GM21786 (cell line): ENCODE measurements at regions not wholly inside any gene's neighbourhood (a gene's known extent, or its start where the extent isn't known, plus 50 kb on each side); places are given as distances from the start of the nearest gene placed in this dataset.
"Not testable (repeated sequence)": the region's sequence is repeated elsewhere in the genome, so short reads cannot be mapped to it uniquely, and the experiment has no call there.

Experiments
- ATAC-seq: cut with Tn5 transposase; IDR thresholded peaks from one replicate; pipeline ENCODE4 v1.9.1; 2021; ENCODE audit not compliant: unreplicated experiment

DNA sequence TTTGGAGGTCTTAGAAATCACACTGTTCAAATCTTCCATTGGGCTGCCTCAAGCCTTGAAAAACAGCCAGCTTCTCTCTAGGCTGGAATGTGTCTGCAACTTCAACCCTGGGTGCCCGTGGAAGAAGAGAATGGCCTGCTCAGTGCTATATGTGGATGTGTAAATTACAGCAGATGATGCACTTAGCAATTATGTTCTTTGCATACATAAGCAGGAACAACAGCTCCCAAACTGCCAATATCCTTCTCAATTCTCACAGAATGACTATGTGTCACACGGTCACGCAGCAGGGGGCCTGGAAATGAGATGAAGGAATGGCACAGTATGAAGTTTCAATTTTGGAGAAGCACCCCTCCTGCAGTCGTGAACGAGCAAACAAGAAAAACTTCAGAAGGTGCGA is 175.2 kb upstream of the SMARCA2 start:
- ATAC-seq: no peak

GRCh38 chr9:1845425-1845824 is 169.7 kb upstream of the SMARCA2 start:
- no peak for ATAC-seq

GRCh38 chr9:1855726-1856125 is 159.4 kb upstream of the SMARCA2 start:
- no peak for ATAC-seq

DNA sequence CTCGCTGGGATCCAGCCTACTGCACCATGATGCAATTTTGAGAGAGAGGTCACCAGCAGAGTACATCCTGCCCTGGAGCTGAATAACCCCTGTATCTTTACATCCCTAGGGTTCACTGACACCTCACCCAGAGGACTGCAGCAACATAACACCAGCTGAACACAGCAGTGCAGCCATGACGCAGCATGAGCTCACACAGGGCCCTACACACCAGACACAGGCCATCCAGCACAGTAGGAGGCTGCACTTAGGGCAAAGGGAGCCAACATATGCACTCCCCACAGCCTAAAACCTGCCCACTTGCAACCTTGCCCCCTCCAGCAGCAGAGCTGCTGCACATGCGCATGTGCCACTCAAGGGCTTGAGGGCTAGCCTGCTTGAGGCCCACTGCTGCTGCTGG is 157.3 kb upstream of the SMARCA2 start:
- no peak for ATAC-seq

- peak; percentile 69 for ATAC-seq
Measured at GRCh38 chr9:1869843-1870242, 145.3 kb upstream of the SMARCA2 start.

DNA sequence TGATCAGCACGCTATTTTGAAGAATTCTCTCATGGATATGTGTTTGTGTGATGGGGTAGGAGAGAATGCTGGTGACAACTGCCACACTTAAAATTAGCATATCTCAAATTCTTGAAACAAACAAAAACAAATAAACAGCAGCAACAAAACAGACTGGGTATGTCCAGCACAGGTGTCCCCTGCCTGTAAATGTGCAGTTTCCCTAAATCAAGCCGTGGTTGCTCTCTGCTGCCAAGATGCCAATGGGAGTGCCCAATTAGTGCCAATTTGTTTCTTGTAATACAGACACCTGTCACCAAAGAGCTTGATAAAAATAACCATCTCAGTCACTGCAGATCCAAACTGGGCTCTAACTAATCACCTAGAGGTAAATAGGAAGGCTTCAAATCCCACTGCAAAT is 144.2 kb upstream of the SMARCA2 start:
- ATAC-seq: no peak

GRCh38 chr9:1871626-1872419 is 143.3 kb upstream of the SMARCA2 start:
- ATAC-seq: no peak

DNA sequence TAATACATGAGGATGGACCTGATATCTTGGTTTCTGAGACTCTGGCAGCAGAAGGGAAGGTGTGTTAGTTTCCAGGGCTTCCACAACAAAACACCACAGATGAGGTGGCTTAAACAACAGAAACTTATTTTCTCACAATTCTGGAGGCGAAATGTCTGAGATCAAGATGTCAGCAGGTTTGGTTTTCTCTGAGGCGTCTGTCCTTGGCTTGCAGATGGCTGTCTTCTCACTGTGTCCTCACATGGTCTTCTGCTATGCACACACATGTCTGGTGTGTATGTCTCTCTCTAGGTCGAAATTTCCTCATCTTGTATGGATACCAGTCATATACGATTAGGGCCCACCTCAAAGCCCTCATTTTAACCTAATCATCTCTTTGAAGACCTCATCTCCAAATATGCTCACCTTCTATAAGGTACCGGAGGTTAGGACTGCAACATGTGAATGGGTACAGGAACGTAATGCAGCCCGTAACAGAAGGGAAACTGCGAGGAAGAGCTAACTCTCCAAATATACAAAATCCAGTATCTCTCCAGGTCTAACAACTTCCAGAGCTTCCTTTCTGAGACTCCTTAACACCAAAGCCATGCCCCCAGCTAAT is 139.8 kb upstream of the SMARCA2 start:
- ATAC-seq: no peak

DNA sequence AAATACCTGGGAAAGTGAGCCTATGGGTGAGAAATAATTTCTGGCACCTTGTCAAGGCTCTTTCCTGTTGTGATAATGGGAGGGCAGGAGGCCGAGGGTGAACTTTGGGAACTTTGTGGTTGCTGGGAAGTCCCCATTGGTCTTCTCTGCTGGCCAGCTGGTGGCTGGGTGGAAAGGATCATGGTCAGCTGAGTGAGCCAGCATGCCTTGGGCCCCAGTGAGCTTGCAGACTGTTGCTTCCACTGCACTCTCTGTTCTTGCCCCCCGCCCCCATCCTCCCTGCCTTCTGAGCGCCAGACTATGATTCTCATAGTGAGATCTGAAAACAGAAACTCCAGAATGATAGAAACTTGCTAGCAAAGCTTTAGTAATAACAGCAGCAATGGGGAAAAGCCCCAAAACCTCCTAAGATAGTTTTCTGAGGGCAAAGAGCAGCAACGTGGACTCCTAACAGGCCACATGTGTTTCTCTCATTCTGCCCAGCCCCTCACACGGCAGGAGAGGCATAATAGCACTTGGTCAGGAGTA is 139.2 kb upstream of the SMARCA2 start:
- ATAC-seq: peak; percentile 61

DNA sequence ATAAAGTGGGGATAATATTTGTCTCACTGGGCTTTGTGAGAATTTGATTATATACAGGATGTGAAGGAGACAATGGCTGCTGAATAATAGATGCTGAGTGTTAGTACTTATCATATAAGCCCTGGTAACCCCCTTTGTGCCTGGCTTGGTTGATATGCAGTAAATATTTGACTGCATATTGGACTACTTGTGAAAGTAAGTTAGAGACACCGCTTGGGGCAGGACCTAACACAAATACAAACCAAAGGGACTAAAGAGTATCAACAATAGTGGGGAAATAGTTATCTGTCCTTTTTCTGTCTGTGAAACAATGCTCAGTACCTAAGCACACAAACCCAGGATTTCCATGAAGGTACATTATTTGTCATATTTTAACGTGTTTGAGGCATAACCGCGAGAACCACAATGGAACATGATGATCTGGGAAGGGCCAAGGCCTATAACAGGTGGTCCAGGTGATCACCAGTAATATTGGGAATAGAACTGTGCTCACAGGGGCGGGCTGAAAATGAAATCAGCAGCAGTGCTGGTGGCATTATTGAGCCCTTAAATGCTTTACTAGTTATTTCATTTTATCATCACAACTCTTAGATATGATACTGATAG is 138.2 kb upstream of the SMARCA2 start:
- no peak for ATAC-seq

GRCh38 chr9:1877951-1878350 is 137.2 kb upstream of the SMARCA2 start:
- ATAC-seq: no peak

- ATAC-seq: no peak
Measured at GRCh38 chr9:1878811-1879210, 136.3 kb upstream of the SMARCA2 start.

DNA sequence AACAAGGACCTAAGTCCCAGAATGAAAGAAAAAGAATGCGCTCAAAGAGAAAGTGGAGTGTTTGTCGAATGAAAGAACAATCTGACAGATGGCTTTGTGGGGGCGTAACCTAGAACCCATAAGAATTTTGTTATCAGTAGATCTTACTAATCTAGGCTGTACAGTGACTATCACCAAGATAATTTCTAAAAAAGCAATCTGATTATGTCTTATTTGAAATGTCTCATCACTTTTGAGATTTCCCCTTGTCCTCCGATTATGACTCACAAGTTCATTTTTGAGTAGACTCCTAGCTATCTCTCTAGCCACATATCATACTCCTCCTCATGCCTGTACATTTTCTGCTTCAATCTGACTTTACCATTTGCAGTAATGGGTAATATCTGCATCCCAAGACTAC is 135.6 kb upstream of the SMARCA2 start:
- ATAC-seq: peak; percentile 28

DNA sequence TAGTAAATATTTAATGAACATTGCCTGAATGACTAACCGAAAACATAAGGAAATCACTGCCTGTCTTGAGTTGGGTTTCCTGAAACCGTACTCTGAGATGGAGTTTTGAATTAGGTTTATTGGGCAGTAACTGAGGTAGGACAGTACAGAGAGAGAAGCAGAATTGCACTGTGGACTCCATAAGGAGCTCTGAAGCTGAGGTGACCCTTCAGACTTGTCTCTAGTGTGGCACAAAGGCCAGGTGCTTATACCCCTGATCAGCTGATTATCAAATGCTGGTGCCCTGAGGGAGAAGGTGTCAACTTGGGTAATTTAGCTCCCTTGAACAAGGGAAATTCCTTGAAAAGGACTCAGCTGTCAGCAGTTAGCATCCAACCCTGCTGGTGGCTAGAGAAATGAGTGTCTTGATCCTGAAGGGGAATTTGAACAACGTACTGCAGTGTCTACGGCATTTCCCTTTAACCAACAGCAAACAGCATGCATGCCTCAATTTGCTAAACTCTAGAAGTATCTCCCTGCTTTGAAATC is 135.0 kb upstream of the SMARCA2 start:
- ATAC-seq: no peak

DNA sequence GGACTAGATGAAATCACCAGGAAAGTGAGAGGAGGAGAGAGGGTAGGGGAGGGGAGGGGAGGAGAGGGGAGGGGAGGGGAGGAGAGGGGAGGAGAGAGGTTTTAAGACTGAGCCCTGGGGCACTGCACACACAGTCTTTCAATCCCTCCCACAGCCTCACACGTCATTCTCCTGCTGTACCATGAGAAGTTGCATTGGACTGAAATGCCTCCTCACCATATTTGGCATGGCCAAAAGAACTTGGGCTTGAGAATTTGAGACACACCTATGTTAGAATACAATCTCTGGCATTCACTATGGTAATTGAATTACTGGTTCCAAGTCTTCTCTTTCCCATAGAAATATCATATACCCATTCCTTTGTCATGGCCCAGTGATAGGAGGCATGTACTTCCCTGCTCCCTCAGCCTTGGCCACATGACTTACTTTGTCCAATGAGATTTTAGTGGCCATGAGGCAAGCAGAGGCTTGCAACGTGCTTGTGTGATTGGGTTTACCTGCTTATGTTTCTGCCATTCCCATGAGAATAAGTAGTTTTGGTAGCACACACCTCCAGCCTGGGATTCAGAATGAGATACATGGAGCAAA is 133.3 kb upstream of the SMARCA2 start:
- ATAC-seq: no peak

DNA sequence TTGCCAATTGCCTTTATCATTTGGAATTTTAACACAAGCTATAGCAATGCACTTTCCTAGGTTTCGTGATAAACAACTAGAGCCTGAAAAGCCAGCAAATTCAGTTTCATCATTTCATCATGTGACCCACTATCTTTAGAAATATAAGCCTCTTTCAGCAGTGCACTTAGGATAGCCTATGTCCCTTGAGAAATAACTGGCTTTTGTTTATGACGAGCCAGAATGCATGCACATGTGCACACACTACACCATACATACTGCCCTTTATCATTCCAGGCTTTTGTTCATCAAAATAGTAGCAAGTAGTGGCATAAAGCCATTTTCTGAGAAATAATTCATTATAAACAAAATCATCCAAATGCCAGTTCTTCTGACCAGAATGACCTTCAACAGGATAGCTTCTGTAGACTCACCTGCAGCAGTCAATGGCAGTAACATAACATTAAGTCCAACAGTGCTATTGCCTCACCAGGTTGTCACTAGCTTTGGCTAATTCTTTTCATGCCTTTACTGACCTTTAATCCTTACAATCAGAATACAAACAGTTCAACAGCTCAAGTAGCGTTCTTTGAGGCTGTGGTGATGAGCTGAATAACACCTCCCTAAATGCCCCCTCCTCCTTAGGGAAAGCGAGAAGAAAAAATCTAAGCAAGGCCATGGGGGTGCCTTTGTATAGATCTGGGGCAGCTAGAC is 132.3 kb upstream of the SMARCA2 start:
- no peak for ATAC-seq

GRCh38 chr9:1890201-1890600 is 124.9 kb upstream of the SMARCA2 start:
- ATAC-seq: no peak

DNA sequence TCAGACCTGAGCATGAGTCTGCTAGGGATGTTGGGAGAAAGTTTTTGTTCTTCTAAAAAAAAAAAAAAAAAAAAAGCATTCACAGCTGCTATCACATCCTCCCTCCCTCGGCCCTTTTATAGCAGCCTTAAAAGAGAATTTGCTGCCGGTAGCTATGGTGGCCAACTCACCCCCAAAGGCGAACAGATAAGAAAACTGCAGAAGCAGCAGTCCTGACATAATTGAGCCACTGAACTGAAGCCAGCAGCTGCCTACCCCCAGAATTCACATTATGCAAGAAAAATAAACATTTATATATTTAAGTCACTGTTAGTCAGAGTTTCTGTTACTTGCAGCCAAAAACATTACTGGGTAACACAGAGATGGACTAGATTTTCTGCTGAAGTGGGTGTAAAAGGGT is 124.3 kb upstream of the SMARCA2 start:
- no peak for ATAC-seq

- ATAC-seq: not testable (repeated sequence)
Measured at GRCh38 chr9:1903080-1903704, 112.0 kb upstream of the SMARCA2 start.

- no peak for ATAC-seq
Measured at GRCh38 chr9:1907465-1907864, 107.7 kb upstream of the SMARCA2 start.
